GM19467 (cell line): ENCODE measurements at regions not wholly inside any gene's neighbourhood (a gene's known extent, or its start where the extent isn't known, plus 50 kb on each side); places are given as distances from the start of the nearest gene placed in this dataset.
"Not testable (repeated sequence)": the region's sequence is repeated elsewhere in the genome, so short reads cannot be mapped to it uniquely, and the experiment has no call there.

ENCODE experiments used
- ATAC-seq: cut with Tn5 transposase; IDR thresholded peaks from one replicate; pipeline ENCODE4 v1.9.1; 2021; ENCODE audit warnings: mild to moderate bottlenecking, moderate library complexity; ENCODE audit not compliant: unreplicated experiment

- no peak for ATAC-seq
Measured at GRCh38 chr10:57621466-57621865, 646.2 kb downstream of the IPMK start.

DNA sequence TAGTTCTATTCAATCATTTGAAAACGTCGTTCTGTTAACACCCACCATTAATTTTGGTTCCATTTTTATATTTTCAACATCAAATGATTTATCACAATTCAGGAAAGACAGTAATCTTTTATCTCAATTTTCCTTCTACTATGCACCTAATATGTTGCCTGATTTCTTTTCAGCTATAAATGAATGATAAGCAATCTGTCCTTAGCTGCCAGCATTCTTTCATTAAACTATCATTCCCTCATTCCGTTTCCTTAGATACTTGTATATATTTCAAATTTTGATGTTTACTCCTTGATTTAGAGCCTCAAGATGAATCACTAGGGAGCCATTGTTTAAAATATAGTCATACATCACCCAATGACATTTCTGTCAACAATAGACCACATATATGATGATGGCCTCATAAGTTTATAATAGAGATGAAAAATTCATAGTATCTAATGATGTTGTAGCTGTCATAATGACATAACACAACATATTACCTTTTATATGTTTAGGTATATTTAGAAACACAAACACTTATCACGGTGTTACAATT lies 661.7 kb downstream of the IPMK start:
- no peak for ATAC-seq

DNA sequence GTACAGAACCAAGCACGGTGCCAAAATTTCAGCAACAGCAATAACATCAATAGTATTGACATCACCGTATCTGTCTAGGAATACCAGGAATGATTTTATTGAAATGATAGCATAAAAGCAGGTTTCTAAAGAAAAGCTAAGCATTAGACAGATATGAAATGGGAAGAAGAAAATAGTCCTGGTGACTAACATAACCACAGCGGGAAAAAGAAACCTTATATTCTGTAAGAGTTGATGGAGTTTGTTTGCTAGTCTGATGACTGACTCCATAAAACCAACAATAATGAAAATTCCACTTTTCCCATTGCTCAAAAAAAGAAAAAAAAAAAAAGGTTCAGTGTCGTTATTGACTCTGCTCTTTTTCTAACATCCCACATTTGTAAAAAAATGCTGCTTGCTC lies 668.3 kb downstream of the IPMK start:
- no peak for ATAC-seq

DNA sequence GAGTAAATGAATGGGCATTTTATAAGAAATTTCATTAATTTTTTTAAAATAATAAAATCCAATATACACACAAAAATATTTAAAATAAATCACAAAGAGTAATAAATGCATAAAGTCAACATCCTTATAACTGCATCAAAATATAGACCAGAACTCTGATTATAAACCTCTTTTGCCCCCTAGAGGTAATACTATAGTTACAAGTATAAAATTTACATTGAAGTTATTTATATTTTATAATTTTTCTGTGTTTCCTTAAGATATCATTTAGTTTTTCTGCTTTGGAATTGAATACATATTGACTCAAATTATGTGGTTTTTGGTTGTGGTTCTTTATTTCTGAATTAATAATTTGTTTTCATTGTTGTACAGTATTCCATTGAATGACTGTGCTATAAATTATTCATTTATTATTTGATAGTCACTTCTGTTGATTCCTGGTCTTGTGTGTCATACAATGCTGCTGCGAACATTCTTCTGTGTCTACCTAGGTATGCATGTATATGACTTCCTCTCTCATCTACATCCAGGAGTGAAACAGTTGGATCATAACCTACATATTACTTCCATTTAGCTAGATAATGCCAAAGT lies 673.6 kb downstream of the IPMK start:
- ATAC-seq: no peak

GRCh38 chr10:57579926-57580325 lies 687.8 kb downstream of the IPMK start:
- no peak for ATAC-seq

- ATAC-seq: no peak
Measured at GRCh38 chr10:57562211-57562610, 705.5 kb downstream of the IPMK start.

GRCh38 chr10:57551774-57552173 lies 715.9 kb downstream of the IPMK start:
- not testable (repeated sequence) for ATAC-seq

DNA sequence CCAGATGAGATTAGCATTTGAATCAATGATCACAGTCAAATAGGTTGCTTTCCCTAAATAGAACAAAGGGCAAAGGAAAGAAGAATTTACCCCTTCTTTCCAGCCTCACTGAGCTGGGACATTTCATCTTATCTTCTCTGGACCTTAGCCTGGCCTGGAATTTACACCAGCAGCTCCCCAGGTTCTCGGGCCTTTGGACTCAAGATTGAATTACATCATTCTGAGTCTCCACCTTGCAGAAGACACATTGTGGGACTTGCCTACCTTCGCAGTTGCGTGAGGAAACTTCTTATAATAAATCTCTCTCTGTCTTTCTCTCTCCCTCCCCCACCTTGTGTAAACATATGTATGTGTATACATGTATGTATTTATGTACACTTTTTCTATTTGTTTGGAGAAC lies 732.4 kb downstream of the IPMK start:
- no peak for ATAC-seq

DNA sequence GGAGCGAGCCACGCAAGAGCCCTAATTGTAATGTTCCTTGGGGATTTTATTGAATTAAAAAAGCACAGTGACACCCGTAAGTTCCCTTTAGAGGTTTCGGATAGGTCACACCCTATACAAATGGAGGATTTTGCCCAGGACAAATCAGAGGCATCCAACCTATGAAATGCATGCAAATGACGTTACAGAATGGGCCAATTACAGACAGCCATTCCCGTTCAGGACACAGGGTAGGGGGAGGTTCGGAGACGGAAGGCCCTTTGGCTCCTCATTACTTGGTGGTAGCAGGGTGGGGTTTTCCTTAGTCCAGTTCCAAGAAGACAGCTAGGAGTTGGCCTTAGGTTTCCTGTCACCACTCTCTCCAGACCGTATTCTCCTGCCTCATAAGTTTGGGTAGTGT lies 754.1 kb downstream of the IPMK start:
- ATAC-seq: no peak

DNA sequence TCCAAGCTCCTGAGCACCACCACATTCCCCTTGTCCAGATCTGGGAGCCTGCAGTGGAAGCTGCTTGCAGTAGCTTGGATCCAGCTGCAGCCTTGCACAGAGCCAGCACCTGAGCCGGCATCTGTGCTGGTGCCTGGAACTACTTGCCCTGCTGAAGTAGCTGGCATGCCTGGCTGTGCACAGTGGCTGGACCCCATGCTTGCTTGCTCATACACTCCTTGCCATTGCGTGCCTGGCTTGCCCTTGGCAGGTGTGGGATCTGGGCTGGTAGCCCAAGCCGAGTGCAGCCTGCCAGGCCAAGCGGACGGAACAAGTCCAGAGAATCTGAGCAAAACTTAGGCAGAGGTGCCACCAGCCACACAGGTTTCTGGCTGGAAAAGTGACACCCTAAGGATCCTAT lies 759.9 kb downstream of the IPMK start:
- ATAC-seq: no peak

- no peak for ATAC-seq
Measured at GRCh38 chr10:57506414-57507094, 761.1 kb downstream of the IPMK start.

DNA sequence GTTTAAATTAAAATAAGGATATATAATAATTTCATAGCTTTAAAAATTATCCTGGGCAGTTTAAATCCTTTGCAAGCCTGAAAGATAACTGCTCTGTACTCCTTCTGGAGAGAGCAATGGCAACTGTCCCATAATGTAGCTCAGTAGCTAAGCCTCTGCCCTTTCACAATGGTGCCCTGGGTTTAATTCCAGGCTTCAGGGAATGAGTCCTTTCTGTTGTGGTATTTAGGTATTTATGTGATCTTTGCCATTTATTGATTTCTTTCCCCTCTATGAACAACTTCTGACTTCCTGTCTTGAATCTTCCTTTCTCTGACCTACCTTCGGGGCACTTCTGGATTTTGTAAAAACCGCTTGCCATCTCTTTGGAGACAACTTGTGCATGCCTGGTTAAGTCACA lies 773.2 kb downstream of the IPMK start:
- ATAC-seq: no peak

DNA sequence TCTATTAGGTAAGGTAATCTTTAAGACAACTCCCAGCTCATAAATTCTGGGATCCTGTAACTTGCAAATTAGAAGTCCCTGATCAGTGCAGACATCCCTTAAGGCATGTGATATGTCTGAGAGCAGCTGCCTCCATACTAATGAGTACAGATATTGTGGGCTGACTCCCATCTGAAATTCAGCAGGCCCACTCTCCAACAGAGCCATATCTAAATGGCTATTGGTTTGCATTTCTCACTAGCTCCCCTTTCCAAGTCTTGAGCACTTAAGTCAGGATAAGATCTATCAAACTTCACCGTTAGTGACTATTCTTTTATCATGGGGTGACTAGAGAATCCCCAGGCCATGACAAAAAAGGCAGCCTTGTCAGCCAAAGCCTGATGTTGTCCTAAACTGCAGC lies 785.4 kb downstream of the IPMK start:
- ATAC-seq: no peak

DNA sequence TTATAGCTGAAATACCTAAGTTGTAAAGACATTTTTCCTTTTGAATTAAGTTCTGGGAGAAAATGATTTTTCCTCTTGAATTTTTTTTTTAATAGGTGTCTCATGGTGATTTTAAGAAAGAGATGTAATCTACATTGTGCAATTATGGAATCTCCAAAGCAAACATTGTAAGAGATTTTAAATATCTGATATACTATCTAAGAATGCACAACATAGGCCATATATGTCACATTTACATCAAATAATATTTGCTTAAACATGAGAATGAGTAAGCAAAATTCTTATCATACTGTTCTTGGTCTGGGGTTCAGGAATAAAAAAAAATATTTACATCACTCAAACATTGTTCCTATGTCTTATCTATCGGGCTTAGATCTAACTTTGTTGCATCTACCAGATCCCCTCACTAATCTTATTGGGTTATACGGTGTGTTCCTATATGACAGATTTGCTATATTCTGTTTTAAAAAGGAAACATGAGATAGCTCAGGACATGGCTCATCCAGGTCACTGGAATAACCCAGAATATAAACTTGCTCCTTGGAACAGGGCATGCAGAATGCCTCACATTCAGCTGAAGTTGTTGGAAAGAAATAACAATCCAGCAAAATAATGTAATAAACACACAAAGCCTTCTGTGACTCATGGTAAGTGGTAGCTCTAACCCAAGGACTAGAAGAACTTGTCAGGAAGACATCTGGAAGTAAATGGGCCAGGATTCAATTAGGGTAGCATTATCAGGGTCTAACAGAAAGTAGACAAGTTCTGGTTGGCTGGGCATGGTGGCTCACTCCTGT lies 794.7 kb downstream of the IPMK start:
- ATAC-seq: no peak

DNA sequence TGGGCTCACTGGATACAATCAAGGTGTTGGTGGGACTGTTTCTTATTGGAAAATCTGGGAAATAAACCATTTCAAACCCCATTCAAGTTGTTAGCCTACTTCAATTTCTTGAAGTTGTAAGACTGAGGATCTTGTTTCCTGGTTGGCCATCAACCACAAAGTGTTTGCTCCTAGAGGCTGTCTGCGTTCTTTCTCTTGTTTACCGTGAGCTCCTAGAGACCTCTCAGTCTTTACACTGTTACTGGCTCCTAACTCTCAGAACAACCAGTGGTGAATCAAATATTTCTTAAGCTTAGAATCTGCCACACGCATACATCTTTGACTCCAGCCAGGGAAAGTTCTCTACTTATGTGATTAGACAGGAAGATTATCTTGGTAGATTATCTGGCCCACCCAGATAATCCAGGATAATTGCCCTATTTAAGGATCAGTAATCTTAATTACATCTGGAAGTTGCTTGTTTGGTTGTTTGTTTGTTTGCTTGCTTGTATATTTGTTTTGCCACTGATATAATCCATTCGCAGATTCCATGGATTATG lies 798.7 kb downstream of the IPMK start:
- no peak for ATAC-seq

GRCh38 chr10:57465155-57465554 lies 802.5 kb downstream of the IPMK start:
- ATAC-seq: no peak

- ATAC-seq: no peak
Measured at GRCh38 chr10:57460540-57460939, 807.2 kb downstream of the IPMK start.

DNA sequence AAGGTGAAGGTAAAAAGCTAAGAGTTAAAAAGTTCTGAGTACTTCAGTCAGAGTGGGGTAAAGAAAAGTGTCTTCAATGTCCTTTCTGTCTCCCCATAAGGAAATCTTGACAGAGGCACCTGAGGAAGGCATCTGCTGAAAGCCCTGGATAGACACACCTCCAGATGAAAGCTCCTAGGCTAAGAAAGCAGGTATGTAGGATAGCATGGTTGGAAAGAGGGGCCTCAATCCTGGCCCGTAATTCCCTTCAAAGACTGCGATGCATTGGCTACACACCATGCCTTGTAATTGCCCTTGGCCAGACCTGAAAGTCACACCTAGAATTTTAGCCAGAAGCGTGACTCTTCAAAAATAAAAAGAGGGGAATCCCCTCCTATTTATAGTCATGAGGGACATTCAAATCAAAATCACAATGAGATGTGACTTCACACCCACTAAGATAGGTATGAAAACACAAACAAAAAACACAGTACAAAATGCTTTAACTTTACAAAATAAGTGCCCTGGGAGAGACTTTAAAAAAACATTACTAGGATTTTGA lies 809.7 kb downstream of the IPMK start:
- no peak for ATAC-seq

DNA sequence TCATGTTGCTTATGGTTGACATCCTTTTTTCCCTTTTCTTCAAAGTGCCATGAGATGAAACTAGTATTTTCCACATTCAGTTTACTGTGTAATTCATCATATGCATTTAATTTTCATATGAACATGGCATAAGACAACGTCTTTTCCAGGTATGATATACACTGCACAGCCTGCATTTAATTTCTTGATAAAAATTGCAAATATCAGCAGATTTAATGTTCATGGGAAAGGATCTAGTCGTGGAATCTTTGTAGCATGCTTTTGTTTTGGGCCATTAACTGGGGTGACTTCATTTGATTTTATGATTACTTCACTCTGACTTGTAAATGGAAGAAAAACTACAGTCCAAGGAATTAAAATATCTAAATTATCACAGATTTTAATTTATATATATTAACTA lies 837.3 kb downstream of the IPMK start:
- no peak for ATAC-seq

GRCh38 chr10:57420881-57421280 lies 846.8 kb downstream of the IPMK start:
- no peak for ATAC-seq

DNA sequence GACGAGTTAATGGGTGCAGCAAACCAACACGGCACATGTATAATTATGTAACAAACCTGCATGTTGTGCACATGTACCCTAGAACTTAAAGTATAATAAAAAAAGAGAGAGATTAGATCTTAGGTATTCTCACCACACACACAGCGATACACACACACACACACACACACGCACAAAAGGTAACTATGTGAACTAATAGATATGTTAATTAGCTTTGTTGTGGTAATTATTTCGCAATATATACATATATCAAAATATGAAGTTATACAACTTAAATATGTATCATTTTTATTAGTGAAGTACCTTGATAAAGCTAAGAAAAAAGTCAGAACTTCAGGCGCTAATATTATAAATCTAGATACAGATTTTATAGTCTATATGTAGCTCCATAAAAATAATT lies 849.2 kb downstream of the IPMK start:
- no peak for ATAC-seq
